ENCODE measurements at regions not wholly inside any gene's neighbourhood (a gene's known extent, or its start where the extent isn't known, plus 50 kb on each side); places are given as distances from the start of the nearest gene placed in this dataset.
A peak's percentile ranks its signal among the peaks of the same experiment; 100 is the strongest.
"Not testable (repeated sequence)": the region's sequence is repeated elsewhere in the genome, so short reads cannot be mapped to it uniquely, and the experiment has no call there.

- DNase-seq, result peak; percentile 23 to 25
Measured at GRCh38 chr5:1666812-1667588, 132.6 kb downstream of the MRPL36 start.

DNA sequence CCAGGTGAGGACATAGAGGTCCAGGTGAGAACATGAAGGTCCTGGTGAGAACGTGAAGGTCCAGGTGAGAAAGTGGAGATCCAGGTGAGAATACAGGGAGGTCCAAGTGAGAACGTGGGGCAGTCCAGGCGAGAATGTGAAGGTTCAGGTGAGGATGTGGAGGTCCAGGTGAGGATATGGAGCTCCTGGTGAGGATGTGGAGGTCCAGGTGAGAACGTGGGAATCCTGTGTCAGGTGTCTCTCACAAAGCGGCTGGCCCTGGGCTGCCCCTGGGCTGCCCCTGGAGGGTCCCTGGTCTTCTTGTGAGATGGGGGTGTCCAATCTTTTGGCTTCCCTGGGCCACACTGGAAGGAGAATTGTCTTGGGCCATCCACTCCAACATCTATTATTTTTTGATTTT is 133.4 kb downstream of the MRPL36 start:
- DNase-seq, result no peak

DNA sequence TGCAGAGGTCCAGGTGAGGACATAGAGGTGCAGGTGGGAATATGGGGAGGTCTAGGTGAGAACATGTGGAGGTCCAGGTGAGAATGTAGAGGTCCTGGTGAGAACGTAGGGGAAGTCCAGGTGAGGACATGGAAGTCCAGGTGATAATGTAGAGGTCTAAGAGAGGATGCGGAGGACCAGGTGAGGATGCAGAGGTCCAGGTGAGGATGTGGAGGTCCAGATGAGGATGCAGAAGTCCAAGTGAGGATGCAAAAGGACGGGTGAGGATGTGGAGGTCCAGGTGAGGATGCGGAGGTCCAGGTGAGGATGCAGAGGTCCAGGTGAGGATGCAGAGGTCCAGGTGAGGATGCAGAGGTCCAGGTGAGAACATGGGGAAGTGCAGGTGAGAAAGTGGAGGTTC is 133.8 kb downstream of the MRPL36 start:
- no peak for DNase-seq

DNA sequence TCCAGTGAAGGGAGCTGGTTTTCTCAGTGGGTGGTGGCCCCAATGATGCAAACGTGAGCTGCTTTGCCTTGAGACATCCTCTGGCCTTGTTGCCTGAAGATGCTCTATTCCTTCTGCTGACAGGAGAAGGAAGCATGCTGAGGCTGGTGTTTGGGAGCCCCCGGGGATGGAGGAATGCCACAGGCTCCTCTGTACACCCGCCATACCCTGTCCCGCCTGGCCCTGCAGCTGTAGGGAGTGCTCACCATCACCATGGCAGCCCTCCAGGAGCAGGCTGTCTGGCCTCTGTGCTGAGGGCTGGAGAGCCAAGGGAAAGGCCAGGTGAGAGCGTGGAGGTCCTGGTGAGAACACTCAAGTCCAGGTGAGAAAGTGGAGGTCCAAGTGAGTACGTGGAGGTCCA is 134.4 kb downstream of the MRPL36 start:
- no peak for DNase-seq

DNA sequence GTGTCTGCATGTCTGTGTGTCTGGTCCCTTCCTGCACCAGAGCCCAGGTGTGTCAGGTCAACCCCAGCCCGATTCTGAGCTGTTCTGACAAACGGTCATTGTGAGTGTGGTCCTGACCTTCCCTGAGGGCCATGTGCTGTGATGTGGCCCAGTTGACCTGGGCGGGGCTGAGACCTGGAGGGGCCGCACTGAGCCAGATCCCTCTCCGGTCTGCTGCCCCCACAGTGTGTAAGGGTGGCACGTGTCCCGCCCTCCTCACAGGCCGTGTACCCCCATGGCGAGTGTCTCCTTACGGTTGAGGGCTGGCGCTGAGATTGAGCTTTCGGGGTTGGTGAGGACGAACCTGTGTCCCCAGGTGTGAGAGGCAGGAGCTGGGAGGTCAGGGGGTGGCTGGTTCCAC is 136.5 kb downstream of the MRPL36 start:
- no peak for DNase-seq

DNA sequence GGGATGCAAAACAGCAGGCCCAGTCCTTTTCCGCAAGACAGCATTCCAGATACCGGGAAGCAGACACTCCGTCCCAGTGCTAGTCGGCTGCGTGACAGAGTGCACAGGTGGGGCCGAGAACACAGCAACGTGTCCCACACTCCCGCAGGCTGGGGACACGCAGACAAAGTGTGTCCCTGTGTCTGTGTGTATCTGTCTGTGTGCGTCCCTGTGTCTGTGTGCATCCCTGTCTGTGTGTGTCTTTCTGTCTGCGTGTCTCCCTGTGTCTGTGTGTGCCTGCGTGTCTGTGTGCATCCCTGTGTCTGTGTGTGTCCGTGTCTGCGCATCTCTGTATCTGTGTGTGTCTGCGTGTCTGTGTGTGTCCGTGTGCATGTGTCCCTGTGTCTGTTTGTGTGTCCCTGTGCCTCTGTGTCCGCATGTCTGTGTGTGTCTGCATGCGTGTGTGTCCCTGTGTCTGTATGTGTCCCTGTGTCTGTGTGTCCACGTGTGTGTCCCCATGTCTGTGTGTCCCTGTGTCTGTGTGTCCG is 137.0 kb downstream of the MRPL36 start:
- no peak for DNase-seq

GRCh38 chr5:1661831-1662558 is 137.6 kb downstream of the MRPL36 start:
- no peak for DNase-seq

DNA sequence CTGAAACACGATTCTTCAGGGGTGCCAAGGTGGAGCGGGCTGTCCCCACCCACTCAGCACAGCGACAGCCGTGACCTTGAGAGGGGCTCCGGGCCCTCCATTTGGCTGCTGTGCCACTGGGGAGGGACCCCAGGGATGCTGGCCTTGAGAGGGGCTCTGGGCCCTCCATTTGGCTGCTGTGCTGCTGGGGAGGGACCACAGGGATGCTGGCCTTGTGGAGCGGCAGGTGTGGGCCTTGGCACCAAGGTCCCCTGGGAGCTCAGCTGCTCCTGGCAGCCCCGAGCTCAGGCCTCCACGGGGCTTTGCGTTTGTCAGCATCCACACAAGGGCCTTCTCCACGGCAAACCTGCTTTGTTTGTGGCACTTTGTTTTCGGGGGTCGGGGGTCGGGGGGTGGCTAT is 137.6 kb upstream of the LPCAT1 start:
- no peak for DNase-seq

DNA sequence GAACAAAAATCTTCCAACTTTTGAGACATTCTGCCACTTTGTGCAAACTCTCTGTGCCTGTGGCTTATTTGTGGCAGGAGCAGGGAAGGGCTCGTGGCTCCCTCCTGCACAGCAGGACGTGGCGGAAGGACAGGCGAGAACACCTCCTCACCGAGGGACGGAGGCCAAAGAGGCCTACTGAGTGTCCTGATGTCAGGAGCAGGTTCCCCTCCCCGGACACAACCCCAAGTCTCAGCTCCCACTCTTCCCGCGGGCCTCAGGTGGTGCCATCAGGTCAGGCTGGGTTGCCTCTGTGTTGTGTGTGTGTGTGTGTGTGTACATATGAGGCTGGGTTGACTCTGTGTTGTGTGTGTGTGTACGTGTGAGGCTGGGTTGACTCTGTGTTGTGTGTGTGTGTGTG is 136.8 kb upstream of the LPCAT1 start:
- no peak for DNase-seq

- DNase-seq, result no peak
Measured at GRCh38 chr5:1660001-1660400, 136.2 kb upstream of the LPCAT1 start.

DNA sequence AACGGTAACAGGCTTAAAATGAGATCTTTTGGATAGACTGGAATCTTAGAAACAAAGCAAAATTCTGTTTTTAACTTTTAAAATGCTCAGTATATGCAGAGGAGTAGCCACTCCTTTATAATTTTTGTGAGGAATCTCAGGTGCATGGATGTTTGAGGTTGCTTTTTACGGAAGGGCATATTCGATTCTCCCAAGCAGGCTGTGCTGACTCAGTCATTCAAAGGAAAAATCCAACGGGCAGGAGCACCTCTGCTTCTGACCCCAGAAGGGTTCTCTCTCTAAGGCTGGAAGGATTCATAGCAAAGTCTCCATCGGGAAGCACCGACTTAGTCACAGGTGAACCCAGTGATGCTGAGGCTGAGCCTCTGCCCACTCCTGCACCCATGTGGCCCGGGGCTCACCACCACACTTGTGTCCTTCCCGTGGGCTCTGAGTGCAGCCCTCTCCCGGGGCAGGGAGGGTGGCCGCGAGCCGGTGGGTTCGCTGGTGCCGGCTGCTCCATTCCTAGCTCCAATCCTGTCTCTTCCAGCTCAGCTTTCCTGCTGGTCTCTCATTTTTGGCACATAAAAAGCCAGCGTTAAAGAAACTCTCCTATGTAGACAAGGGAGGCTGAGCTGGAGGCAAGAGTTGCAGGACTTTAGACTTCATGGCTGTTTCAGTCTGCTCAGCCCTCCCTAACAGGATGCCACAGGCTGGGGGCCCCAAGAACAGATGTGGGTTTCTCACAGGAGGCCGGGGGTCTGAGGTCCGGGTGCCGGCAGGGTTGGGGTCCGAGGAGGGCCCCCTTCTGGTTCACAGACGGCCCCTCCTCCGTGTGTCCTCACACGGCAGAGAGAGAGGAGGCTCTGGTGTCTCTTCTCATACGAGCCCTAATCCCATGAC is 135.6 kb upstream of the LPCAT1 start:
- no peak for DNase-seq

DNA sequence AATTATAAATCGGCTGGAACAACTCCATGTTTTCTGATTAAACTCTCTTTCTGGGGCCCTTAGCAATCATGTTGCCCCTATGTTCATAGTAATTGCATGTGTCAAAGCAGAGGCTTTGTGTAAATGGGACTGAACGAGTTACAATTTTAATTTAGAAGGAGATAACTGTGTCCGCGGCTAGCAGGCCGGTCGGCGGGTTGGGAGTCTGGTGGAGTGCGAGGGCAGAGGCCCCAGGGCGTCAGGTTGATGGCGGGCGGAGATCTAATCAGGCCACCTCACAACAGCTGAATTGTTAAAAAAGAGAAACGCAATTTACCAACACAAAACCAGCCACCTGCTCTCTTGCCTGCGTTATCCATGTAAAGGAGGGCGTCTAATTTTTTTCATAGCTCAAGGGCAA is 134.9 kb upstream of the LPCAT1 start:
- DNase-seq, result no peak

DNA sequence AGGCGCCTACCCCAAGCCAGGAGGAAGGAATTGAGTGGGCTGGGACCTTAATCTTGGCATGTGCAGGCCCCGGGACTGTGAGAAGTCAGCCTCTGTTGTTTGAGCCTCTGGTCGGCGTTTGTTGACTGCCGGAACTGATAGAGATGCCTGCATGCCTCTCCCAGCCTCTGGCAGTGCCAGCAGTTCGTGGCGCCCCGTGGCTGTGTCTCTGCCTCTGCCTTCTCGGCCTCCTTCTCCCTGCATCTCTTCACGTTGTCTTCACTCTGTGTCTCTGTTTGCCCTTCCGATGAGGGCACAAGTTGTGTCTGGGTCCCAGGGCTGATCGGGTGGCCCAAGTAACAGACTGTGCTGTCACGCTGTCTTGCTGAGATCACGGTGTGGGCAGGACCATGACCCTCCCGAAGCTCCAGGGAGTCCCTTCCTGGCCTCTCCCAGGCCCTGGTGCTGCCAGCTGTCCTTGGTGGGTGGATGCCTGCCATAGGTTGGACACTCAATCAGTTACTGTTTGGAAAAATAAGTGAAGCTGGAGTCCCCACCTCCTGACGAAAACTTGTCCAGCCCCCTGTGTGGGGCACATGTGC is 133.5 kb upstream of the LPCAT1 start:
- DNase-seq, result no peak

GRCh38 chr5:1656271-1656975 is 132.7 kb upstream of the LPCAT1 start:
- no peak for DNase-seq

- no peak for DNase-seq
Measured at GRCh38 chr5:1655496-1656270, 131.9 kb upstream of the LPCAT1 start.

DNA sequence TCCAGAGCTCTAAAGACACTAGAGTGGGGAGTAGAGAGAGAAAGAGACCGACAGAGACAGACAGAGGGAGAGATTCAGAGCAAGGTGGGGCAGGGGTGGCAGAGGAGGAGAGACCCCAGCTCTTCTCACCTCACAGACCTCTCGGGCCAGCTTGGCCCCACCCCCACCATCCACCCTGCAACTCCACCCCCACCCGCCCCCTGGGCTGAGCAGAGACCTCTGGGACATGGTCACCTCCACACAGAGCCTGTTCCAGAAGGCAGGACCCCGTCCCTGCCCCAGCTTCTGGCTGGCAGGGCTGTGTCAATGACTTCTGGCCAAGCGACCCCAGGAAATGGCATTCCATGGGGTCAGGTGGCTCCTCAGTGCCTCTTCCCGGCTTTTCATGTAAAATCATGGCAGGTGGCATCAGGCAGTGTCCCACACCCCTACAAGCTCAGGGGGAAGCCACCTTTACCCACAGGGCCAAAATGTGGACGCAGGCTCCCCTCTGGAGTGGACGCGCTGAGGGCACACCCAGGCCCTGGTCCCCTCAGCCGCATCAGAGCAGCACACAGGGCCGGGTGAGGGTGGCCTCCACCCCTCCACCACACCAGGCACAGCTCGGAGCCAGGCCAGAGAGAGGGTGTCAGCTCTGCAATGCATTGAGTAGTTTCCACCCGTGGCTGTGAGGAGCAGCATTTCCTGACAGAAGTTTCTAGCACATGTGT is 131.2 kb upstream of the LPCAT1 start:
- no peak for DNase-seq

DNA sequence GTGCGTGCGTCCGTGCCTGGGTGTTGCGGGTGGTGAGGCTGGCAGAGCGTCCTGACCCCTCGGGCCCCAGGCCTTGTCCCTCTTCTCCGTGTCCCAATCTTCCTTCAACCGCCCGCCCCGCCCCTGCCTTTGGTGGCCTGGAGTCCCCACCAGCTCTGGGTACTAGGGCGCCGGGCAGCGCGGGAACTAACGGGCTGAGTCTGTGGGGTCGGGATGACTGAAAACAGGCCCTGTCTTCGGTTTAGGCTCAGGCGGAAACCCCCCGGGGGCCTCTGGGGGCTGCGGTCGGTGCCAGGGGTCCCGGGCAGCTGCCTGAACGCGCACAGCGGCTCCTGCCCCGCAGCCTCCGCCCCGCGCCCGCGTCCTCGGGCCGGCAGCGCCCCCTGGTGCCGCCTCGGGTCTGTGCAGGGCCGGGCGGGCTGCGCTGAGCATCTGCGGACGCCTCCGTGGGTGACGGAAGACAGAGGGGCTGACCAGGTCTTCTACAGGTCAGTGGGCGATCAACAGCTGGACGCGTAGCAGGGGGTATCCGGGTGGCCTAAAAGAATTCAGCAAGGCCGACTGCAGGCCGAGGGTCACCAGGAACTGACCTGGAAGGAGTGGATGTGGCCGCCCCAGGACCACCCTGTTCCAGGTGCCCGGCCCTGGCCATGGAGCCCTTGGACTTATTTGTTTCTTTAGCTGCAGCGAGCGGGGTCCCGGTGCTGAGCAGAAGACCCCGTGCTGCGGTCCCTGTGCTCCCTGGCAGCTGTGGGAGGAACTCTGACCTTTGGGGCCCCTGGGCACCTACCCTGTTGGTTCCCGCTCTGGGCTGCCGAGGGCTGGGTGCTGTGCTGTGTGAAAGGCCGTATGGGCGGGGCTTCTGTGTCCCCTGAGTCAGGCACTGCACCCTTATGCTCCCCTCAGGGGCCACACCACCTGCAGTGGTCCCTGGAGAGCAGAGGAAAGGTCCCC is 130.2 kb upstream of the LPCAT1 start:
- DNase-seq, result not testable (repeated sequence)

DNA sequence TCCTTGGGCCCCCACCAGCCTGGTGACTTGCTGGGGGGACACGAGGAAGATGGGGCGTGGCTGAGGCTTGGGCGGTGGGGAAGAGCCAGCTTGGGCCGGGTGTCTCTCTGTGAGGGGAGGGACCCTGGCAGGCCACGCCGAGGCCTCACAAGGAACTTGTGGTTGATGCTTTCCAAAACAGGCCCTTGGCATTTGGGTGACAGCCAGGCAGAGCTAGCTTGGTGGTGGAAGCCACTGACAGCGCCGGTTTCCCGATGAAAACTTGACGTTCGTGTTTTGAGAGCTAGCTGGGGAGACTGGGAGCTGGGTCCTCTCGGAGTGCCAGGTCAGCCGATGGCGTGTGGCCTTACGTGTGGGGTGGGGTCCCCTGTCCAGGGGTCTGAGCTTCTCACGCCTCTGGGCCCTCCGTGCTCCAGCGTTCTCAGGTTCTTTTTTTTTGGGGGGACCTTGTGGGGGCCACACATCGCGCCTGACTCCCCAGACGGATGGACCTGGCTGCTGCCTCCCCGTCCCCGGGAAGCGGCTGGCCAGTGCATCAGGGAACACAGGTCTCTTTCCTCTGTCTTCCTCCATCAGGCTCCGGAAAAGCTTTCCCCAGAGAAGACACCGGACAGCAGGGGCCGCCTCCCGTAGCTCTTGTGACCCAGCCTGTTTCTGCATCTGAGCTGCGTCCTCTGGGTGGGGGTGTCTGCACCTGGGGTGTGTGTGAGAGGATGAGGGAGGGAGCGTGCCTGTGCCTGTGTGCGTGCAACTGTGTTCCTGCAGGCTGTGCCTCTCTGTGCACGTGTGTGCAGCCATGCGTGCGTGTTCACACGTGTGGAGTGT is 129.3 kb upstream of the LPCAT1 start:
- DNase-seq, result no peak

Data from activated CD4-positive, alpha-beta T cell treated with anti-CD3 and anti-CD28 coated beads, Interleukin-2, amount 50 U/mL, for 4 hours (primary cell).